HFF-Myc (cell line): ENCODE measurements at regions not wholly inside any gene's neighbourhood (a gene's known extent, or its start where the extent isn't known, plus 50 kb on each side); places are given as distances from the start of the nearest gene placed in this dataset.
"Not testable (repeated sequence)": the region's sequence is repeated elsewhere in the genome, so short reads cannot be mapped to it uniquely, and the experiment has no call there.

Experiments
- DNase-seq: peaks from one replicate; pipeline ENCODE4 v3.0.0-alpha.2; 2011; ENCODE audit warnings: low read depth; ENCODE audit errors: extremely low read depth
- H3K4me3 ChIP-seq: replicated peaks from 2 replicates; pipeline ENCODE4 v1.5.1; 2011; ENCODE audit warnings: low read depth, mild to moderate bottlenecking, control low read depth, low read length
- CTCF ChIP-seq: IDR thresholded peaks from 2 replicates; pipeline ENCODE4 v1.5.1; 2012; ENCODE audit warnings: mild to moderate bottlenecking, low read depth, low read length, control low read depth; ENCODE audit errors: missing control alignments

GRCh38 chr7:91378131-91378530 is 113.9 kb downstream of the FZD1 start:
- H3K4me3 ChIP-seq, result no peak overlapping the region
- TF ChIP-seq CTCF, result no peak
- DNase-seq, result no peak

GRCh38 chr7:91379236-91379635 is 115.0 kb downstream of the FZD1 start:
- no peak for TF ChIP-seq CTCF
- no peak overlapping the region for H3K4me3 ChIP-seq
- no peak for DNase-seq

GRCh38 chr7:91379991-91380390 is 115.8 kb downstream of the FZD1 start:
- TF ChIP-seq CTCF, result no peak
- DNase-seq, result no peak

GRCh38 chr7:91383053-91383904 is 119.0 kb downstream of the FZD1 start:
- DNase-seq, result peak; percentile 7
- no peak for TF ChIP-seq CTCF
- H3K4me3 ChIP-seq, result no peak overlapping the region

More at GRCh38 chr7:91379991-91380390, 115.8 kb downstream of the FZD1 start:
- no peak overlapping the region for H3K4me3 ChIP-seq

- no peak overlapping the region for H3K4me3 ChIP-seq
- DNase-seq, result no peak
- no peak for TF ChIP-seq CTCF
These were observed 119.7 kb downstream of the FZD1 start for GRCh38 chr7:91383905-91384274.

GRCh38 chr7:91394757-91395156 is 130.5 kb downstream of the FZD1 start:
- DNase-seq, H3K4me3 ChIP-seq: not testable (repeated sequence)

- not testable (repeated sequence) for H3K4me3 ChIP-seq, DNase-seq
These were observed 131.1 kb downstream of the FZD1 start for GRCh38 chr7:91395313-91395712.

- no peak for DNase-seq
- H3K4me3 ChIP-seq, result no peak overlapping the region
These were observed 132.9 kb downstream of the FZD1 start for GRCh38 chr7:91397096-91397495.

More at GRCh38 chr7:91397096-91397495, 132.9 kb downstream of the FZD1 start:
- no peak for TF ChIP-seq CTCF
